ENCODE measurements at regions not wholly inside any gene's neighbourhood (a gene's known extent, or its start where the extent isn't known, plus 50 kb on each side); places are given as distances from the start of the nearest gene placed in this dataset.

DNA sequence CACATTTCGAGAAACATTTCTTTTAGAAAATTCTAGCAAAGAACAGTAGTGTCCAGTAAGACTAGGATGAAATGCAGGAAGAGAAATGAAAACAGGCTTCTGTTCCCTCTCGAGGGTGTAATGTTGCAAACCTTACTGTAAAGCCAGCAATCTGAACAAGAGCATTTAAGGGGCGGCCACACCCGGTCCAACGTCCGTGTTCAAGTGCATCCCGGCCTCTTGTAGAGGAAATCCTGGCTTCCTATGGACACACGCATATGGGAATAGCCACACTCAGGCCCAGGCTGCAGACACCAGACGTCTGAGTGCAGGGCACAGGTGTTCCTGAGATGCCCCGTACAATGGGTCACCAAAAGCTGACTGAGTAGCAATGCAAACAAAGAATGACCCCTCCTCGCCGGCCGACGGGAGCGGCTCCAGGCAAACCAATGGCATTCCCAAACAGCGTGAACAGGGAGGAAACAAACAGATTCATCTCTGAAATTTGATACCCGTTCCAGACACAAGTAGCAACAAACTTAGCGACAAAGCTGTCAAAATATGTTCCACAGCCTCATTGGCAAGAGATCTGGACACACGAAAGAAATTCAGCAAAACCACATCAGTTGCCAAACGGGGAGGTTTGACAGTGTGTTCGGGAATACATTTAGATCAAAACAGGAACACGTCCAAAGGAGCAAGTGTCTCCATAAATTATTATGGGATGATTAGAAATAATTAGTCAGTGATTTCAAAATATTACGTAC is 278.6 kb upstream of the TSHZ3 start:
- Histone ChIP-seq H3K36me3 (ENCODE audit: insufficient read depth, low read length) (no peaks in the 10 kb centered on the region), H3K27me3 (ENCODE audit: insufficient read depth, low read length) (no peaks in the 10 kb centered on the region), H3K9ac (ENCODE audit: low read depth, low read length) (no peak overlapping the region), H3K9me3 (ENCODE audit: insufficient read depth, low read depth, low read length) (no peaks in the 10 kb centered on the region), H3K27ac (ENCODE audit: low read depth, low read length) (no peak overlapping the region), H3K4me3 (ENCODE audit: low read length) (no peak overlapping the region), H3K4me1 (ENCODE audit: insufficient read depth, low read length) (peaks cover 16% of the 10 kb centered on the region)
- 91% methylated on average over 23 of the region's 23 CpGs for WGBS

DNA sequence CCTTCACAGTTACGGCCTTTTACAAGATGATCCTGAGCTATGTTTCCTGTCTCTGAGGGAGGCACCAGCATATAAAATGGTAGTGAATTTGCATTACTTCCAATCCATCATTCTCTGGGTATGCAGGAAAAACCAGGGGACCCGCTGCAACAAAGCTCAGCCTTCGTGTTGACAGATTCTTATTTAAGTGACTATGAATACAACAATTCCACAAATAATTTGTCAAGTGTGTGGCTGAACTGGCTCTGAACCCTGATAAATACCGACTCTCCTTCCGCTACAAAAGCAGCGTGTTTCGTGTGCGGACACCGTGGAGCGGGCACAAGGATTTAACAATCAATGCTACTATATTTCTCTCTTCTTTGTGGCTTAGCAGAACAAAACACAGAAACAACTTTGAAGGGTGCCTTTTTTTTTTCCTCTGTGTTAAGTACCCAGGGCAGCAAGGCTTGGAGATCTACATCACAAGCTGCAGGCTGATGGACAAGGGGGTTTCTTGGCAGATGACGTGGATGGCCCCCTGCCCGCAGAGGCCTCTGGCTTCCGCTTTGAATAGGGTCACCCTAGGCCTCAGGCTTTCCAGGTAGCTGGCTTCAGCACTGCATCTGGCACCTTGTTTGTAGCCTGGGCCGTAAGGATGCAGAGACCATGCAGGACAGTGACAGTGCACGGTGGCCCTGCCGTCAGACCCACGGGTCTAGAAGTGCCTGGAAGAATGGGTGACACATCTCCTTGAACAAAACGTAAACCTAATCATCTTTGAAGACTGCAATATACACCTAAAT is 280.5 kb upstream of the TSHZ3 start:
- WGBS: 96% methylated on average over 18 of the region's 18 CpGs
- H3K9me3 ChIP-seq (ENCODE audit: insufficient read depth, low read depth, low read length): no peaks in the 10 kb centered on the region
- no peak overlapping the region for H3K27ac ChIP-seq (ENCODE audit: low read depth, low read length)
- H3K4me1 ChIP-seq (ENCODE audit: insufficient read depth, low read length): peaks cover 20% of the 10 kb centered on the region
- H3K27me3 ChIP-seq (ENCODE audit: insufficient read depth, low read length): no peaks in the 10 kb centered on the region
- no peaks in the 10 kb centered on the region for H3K36me3 ChIP-seq (ENCODE audit: insufficient read depth, low read length)
- no peak overlapping the region for H3K9ac ChIP-seq (ENCODE audit: low read depth, low read length)
- H3K4me3 ChIP-seq (ENCODE audit: low read length): no peak overlapping the region

DNA sequence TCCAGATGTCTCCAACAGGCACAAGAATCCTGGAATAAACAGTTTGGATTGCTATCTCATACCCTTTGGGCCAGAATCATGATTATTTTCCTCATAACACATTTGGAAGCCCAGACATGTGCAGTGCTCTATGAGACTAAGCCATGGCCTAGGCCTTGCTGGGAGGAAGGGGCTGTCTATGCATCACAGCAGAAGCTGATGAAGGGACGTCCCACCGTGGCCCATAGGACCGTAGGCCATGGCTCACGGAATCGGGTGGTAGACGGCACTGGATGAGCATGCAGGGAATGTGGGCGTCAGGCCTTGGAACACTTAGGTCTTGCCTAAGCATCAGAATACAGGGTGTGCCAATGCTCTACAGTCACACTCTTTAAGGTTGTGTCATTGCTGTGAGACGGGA is 283.8 kb upstream of the TSHZ3 start:
- H3K27me3 ChIP-seq (ENCODE audit: insufficient read depth, low read length): no peaks in the 10 kb centered on the region
- no peak overlapping the region for H3K9ac ChIP-seq (ENCODE audit: low read depth, low read length)
- peaks cover 14% of the 10 kb centered on the region for H3K4me1 ChIP-seq (ENCODE audit: insufficient read depth, low read length)
- H3K4me3 ChIP-seq (ENCODE audit: low read length): no peak overlapping the region
- 96% methylated on average over 8 of the region's 8 CpGs for WGBS
- no peaks in the 10 kb centered on the region for H3K9me3 ChIP-seq (ENCODE audit: insufficient read depth, low read depth, low read length)
- no peak overlapping the region for H3K27ac ChIP-seq (ENCODE audit: low read depth, low read length)
- H3K36me3 ChIP-seq (ENCODE audit: insufficient read depth, low read length): no peaks in the 10 kb centered on the region

DNA sequence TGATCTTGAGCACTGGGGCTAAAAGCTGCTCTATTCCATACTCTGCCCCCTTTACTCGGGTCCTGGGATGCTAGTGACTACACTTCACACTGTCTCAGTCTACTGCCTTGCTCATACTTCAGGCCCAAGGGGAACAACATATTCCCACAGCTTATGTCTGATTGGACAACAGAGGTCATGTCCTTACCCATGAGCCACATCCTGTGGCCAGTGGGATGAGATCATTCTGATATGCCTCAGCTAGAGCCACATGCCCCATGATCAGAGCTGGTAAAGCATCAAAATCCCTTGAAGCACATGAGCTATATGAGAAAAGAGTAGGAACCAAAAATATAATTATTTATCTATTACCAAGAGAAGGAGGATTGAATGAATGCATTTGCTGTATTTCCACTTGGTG is 290.1 kb upstream of the TSHZ3 start:
- Histone ChIP-seq H3K27me3 (ENCODE audit: insufficient read depth, low read length) (no peaks in the 10 kb centered on the region), H3K9ac (ENCODE audit: low read depth, low read length) (no peak overlapping the region), H3K36me3 (ENCODE audit: insufficient read depth, low read length) (no peaks in the 10 kb centered on the region), H3K4me1 (ENCODE audit: insufficient read depth, low read length) (peaks cover under 1% of the 10 kb centered on the region; the same call in 1 of the 2 replicates), H3K4me3 (ENCODE audit: low read length) (no peak overlapping the region), H3K27ac (ENCODE audit: low read depth, low read length) (no peak overlapping the region), H3K9me3 (ENCODE audit: insufficient read depth, low read depth, low read length) (0 out of 2 replicates have a peak, but pooled peaks cover 3% of the 10 kb centered on the region)
- WGBS: 91% methylated on average over 1 of the region's 1 CpG

DNA sequence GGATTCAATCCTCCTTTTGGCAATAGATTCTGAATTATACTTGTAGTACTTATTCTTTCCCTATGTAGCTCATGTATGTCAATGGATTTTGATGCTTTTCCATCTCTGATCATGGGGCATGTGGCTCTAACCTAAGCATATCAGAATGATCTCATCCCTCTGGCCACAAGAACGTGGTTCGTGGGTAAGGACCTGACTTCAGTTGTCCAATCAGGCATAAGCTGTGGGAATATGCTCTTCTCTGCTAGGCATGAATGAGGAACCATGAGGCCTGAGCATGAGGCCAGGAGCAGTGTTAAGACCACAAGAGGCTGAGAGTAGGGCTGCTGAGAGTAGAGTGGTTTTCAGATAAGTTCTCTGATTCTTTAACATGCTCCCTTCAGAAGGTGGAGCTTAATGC is 292.4 kb upstream of the TSHZ3 start:
- H3K4me1 ChIP-seq (ENCODE audit: insufficient read depth, low read length): no peaks in the 10 kb centered on the region
- H3K4me3 ChIP-seq (ENCODE audit: low read length): no peak overlapping the region
- WGBS: 97% methylated on average over 2 of the region's 2 CpGs
- no peaks in the 10 kb centered on the region for H3K36me3 ChIP-seq (ENCODE audit: insufficient read depth, low read length)
- H3K27ac ChIP-seq (ENCODE audit: low read depth, low read length): no peak overlapping the region
- H3K9me3 ChIP-seq (ENCODE audit: insufficient read depth, low read depth, low read length): 0 out of 2 replicates have a peak, but pooled peaks cover 3% of the 10 kb centered on the region
- no peaks in the 10 kb centered on the region for H3K27me3 ChIP-seq (ENCODE audit: insufficient read depth, low read length)
- no peak overlapping the region for H3K9ac ChIP-seq (ENCODE audit: low read depth, low read length)

DNA sequence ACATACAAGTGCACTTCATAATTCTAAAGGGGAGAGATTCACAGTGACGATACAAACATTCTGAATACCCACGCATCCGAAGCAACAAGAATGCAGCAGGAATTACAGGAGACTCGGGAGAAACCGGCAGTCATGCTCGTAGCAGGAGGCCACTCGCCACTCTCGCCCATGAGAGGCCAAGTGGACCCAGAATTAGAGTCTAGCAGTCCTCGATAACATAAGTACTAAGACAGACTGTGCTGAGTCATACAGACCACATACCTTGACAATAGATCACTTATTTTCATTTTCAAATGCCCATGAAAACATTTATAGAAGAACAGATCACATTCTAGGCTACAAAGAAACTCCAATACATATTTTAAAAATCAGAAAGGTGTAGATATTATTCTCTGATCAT is 299.1 kb upstream of the TSHZ3 start:
- Histone ChIP-seq H3K9ac (ENCODE audit: low read depth, low read length) (no peak overlapping the region), H3K27me3 (ENCODE audit: insufficient read depth, low read length) (no peaks in the 10 kb centered on the region), H3K9me3 (ENCODE audit: insufficient read depth, low read depth, low read length) (no peaks in the 10 kb centered on the region), H3K4me1 (ENCODE audit: insufficient read depth, low read length) (no peaks in the 10 kb centered on the region), H3K36me3 (ENCODE audit: insufficient read depth, low read length) (no peaks in the 10 kb centered on the region), H3K27ac (ENCODE audit: low read depth, low read length) (no peak overlapping the region), H3K4me3 (ENCODE audit: low read length) (no peak overlapping the region)
- 91% methylated on average over 9 of the region's 9 CpGs for WGBS

DNA sequence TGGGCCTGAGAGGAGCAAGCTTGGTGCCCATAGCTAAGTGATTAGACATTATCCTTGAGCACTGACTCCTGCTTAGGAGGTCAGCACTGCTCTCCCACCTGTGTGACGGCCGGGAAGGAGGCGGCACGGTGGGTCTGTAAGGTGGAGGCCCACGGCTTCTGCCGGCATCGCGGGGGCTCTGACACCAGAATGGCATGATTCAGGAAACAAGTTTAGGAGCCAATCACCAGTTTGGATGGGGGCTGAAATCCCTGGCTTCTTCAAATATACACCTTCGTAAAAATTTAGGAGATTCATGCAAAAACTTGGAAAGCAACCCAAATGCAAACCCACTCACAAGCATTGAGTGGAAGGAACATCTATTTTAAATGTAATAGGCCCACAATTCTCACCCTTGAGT is 307.3 kb upstream of the TSHZ3 start:
- Histone ChIP-seq H3K4me3 (ENCODE audit: low read length) (no peak overlapping the region), H3K27ac (ENCODE audit: low read depth, low read length) (no peak overlapping the region), H3K4me1 (ENCODE audit: insufficient read depth, low read length) (no peaks in the 10 kb centered on the region), H3K27me3 (ENCODE audit: insufficient read depth, low read length) (no peaks in the 10 kb centered on the region), H3K9ac (ENCODE audit: low read depth, low read length) (no peak overlapping the region), H3K9me3 (ENCODE audit: insufficient read depth, low read depth, low read length) (no peaks in the 10 kb centered on the region), H3K36me3 (ENCODE audit: insufficient read depth, low read length) (no peaks in the 10 kb centered on the region)
- 96% methylated on average over 9 of the region's 9 CpGs for WGBS

DNA sequence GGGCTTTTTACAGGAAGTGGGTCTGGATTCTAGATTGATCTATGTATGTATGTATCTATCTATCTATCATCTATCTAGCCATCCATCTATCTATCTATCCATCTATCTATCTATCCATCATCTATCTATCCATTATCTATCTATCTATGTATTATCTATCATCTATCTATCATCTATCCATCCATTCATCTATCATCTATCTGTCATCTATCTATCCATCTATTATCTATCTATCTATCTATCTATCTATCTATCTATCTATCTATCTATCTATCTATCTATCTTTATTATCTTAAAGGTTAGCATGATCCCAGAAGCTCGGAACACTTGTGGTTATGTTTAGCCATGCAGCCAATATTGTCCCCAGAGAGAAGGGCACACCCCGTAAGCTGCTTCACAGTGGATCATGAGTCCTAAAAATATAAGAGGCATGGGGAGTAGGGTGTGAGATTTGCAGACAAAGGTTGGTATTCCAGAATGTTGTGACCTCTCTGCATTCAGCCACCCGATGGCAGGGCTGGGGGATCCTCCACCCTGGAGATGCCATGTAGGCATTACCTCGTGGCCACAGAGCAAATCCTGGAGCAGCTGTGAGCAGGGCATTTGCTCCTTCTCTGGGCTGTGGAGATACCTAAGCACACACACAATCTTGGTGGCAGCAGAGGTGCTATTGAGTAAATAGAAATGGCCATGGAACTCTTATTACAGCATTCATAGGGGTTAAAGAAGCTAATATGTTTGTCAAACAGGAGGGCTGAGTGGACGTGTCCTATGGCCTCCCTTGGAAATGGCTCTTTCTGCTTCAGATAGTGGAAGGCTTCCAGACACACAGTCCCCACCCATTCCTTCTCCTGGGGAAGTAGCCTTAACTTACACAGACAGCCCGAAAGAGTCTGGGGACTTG is 310.0 kb upstream of the TSHZ3 start:
- Histone ChIP-seq H3K36me3 (ENCODE audit: insufficient read depth, low read length) (no peaks in the 10 kb centered on the region), H3K9me3 (ENCODE audit: insufficient read depth, low read depth, low read length) (no peaks in the 10 kb centered on the region), H3K27ac (ENCODE audit: low read depth, low read length) (no peak overlapping the region), H3K4me1 (ENCODE audit: insufficient read depth, low read length) (no peaks in the 10 kb centered on the region), H3K4me3 (ENCODE audit: low read length) (no peak overlapping the region), H3K9ac (ENCODE audit: low read depth, low read length) (no peak overlapping the region), H3K27me3 (ENCODE audit: insufficient read depth, low read length) (no peaks in the 10 kb centered on the region)
- 90% methylated on average over 6 of the region's 6 CpGs for WGBS

DNA sequence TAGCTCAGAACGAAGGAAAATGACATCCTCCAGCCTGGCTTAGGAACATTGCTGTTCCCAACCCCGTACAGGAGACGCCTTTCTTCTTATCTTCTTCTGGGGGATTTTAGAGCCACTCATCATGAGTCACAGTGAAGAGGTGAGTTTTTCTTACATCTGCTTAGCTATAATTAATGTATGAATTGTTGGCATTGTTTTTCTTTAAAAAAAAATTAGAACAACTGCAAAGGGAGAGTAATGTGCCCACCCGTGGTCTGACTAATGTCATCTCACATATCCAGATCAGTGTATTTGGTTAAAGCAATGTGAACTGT is 310.6 kb upstream of the TSHZ3 start:
- no peaks in the 10 kb centered on the region for H3K36me3 ChIP-seq (ENCODE audit: insufficient read depth, low read length)
- H3K9ac ChIP-seq (ENCODE audit: low read depth, low read length): no peak overlapping the region
- no peak overlapping the region for H3K27ac ChIP-seq (ENCODE audit: low read depth, low read length)
- H3K4me3 ChIP-seq (ENCODE audit: low read length): no peak overlapping the region
- no peaks in the 10 kb centered on the region for H3K4me1 ChIP-seq (ENCODE audit: insufficient read depth, low read length)
- 94% methylated on average over 3 of the region's 4 CpGs for WGBS
- no peaks in the 10 kb centered on the region for H3K27me3 ChIP-seq (ENCODE audit: insufficient read depth, low read length)
- H3K9me3 ChIP-seq (ENCODE audit: insufficient read depth, low read depth, low read length): no peaks in the 10 kb centered on the region

DNA sequence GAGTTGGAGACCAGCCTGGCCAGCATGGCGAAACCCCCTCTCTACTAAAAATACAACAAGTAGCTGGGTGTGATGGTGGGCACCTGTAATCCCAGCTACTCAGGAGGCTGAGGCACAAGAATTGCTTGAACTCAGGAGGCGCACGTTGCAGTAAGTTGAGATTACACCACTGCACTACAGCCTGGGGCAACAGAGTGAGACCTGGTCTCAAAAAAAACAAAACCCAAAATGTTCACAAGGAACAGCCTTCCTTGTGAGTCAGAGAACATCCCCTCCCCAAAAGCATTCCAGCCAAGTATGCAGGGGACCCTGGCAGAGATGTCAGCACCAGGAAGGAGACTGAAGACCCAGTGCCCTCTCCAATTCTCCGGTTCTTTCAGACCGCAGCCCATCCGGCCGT is 314.9 kb upstream of the TSHZ3 start:
- H3K4me3 ChIP-seq (ENCODE audit: low read length): no peak overlapping the region
- 86% methylated on average over 6 of the region's 7 CpGs for WGBS
- no peaks in the 10 kb centered on the region for H3K9me3 ChIP-seq (ENCODE audit: insufficient read depth, low read depth, low read length)
- no peaks in the 10 kb centered on the region for H3K27me3 ChIP-seq (ENCODE audit: insufficient read depth, low read length)
- H3K9ac ChIP-seq (ENCODE audit: low read depth, low read length): no peak overlapping the region
- no peaks in the 10 kb centered on the region for H3K4me1 ChIP-seq (ENCODE audit: insufficient read depth, low read length)
- no peaks in the 10 kb centered on the region for H3K36me3 ChIP-seq (ENCODE audit: insufficient read depth, low read length)
- H3K27ac ChIP-seq (ENCODE audit: low read depth, low read length): no peak overlapping the region

DNA sequence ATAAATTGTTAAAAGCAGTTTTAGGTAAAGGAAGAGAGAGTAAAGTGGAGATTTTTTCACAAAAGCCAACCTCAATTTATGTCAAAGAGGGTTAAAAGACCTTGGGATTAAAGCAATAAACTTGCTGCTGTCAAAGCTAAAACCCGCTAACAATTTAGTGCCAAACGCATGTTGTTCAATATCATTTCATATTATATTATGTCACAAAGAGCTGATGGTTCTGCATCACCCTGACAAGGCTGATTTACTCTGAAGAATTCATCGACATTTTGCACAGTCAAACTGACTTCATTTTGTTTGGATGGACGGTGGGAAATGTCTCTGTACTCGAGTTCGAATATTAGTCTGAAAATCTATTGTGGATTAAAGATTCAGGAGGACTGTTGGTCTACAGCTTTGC is 315.8 kb upstream of the TSHZ3 start:
- H3K9ac ChIP-seq (ENCODE audit: low read depth, low read length): no peak overlapping the region
- no peak overlapping the region for H3K4me3 ChIP-seq (ENCODE audit: low read length)
- H3K36me3 ChIP-seq (ENCODE audit: insufficient read depth, low read length): no peaks in the 10 kb centered on the region
- H3K27me3 ChIP-seq (ENCODE audit: insufficient read depth, low read length): no peaks in the 10 kb centered on the region
- H3K27ac ChIP-seq (ENCODE audit: low read depth, low read length): no peak overlapping the region
- 95% methylated on average over 6 of the region's 6 CpGs for WGBS
- H3K9me3 ChIP-seq (ENCODE audit: insufficient read depth, low read depth, low read length): no peaks in the 10 kb centered on the region
- no peaks in the 10 kb centered on the region for H3K4me1 ChIP-seq (ENCODE audit: insufficient read depth, low read length)
